Suppressor macrophage treated with lipopolysaccharide for 1 hour (primary cell): ENCODE measurements at regions not wholly inside any gene's neighbourhood (a gene's known extent, or its start where the extent isn't known, plus 50 kb on each side); places are given as distances from the start of the nearest gene placed in this dataset.
"Not testable (repeated sequence)": the region's sequence is repeated elsewhere in the genome, so short reads cannot be mapped to it uniquely, and the experiment has no call there.

Source experiments
- DNase-seq, 3 donors: peaks; one replicate each; pipeline ENCODE4 v3.0.0-alpha.2; 2020 to 2022

GRCh38 chr9:99488131-99489059 lies 266.3 kb downstream of the SEC61B start:
- no peak for DNase-seq

GRCh38 chr9:99489060-99489413 lies 267.0 kb downstream of the SEC61B start:
- DNase-seq = peak in 1 of 3 donors; percentile 37

- DNase-seq = no peak
These were observed 268.6 kb downstream of the SEC61B start for GRCh38 chr9:99490729-99491128.

GRCh38 chr9:99491408-99492158 lies 269.5 kb downstream of the SEC61B start:
- no peak for DNase-seq

- DNase-seq = no peak
These were observed 275.6 kb downstream of the SEC61B start for GRCh38 chr9:99497641-99498040.

GRCh38 chr9:99498979-99499378 lies 276.9 kb downstream of the SEC61B start:
- not testable (repeated sequence) for DNase-seq

GRCh38 chr9:99505936-99506335 lies 283.9 kb downstream of the SEC61B start:
- DNase-seq = no peak

GRCh38 chr9:99506747-99507348 lies 284.8 kb downstream of the SEC61B start:
- no peak for DNase-seq

- DNase-seq = no peak
These were observed 287.1 kb downstream of the SEC61B start for GRCh38 chr9:99509065-99509745.

GRCh38 chr9:99509900-99510535 lies 287.9 kb downstream of the SEC61B start:
- DNase-seq = peak in 1 of 3 donors; percentile 33

GRCh38 chr9:99511723-99512122 lies 289.6 kb downstream of the SEC61B start:
- DNase-seq = no peak

- DNase-seq = peak; percentile 63 to 79 (median 73)
These were observed 291.5 kb downstream of the SEC61B start for GRCh38 chr9:99513441-99514112.

- DNase-seq = peak; percentile 88 to 96 (median 95)
These were observed 293.0 kb downstream of the SEC61B start for GRCh38 chr9:99515093-99515492.

- DNase-seq = peak; percentile 26 to 43 (median 39)
These were observed 294.0 kb downstream of the SEC61B start for GRCh38 chr9:99515895-99516656.

GRCh38 chr9:99516657-99517049 lies 294.6 kb downstream of the SEC61B start:
- peak; percentile 83 to 94 (median 90) for DNase-seq

GRCh38 chr9:99523838-99524237 lies 297.8 kb upstream of the NR4A3 start:
- DNase-seq = peak in 1 of 3 donors; percentile 19

GRCh38 chr9:99531313-99531712 lies 290.4 kb upstream of the NR4A3 start:
- no peak for DNase-seq

GRCh38 chr9:99533421-99533820 lies 288.3 kb upstream of the NR4A3 start:
- no peak for DNase-seq

- peak; percentile 35 to 62 (median 58) for DNase-seq
These were observed 283.7 kb upstream of the NR4A3 start for GRCh38 chr9:99537996-99538395.

GRCh38 chr9:99544526-99544925 lies 277.2 kb upstream of the NR4A3 start:
- no peak for DNase-seq

- DNase-seq = no peak
These were observed 272.2 kb upstream of the NR4A3 start for GRCh38 chr9:99549441-99549840.
